HUES48 (cell line): ENCODE measurements at regions not wholly inside any gene's neighbourhood (a gene's known extent, or its start where the extent isn't known, plus 50 kb on each side); places are given as distances from the start of the nearest gene placed in this dataset.

Experiments used
- H3K27ac ChIP-seq: one replicate; pipeline ENCODE4 v1.7.0; 2013; ENCODE audit warnings: low read depth, low read length, inconsistent platforms
- H3K27me3 ChIP-seq: 2 replicates; pipeline ENCODE4 v1.6.1; 2013; ENCODE audit warnings: mild to moderate bottlenecking, low read length; ENCODE audit not compliant: control insufficient read depth, insufficient read depth
- H3K36me3 ChIP-seq: 2 replicates; pipeline ENCODE4 v1.6.1; 2013; ENCODE audit warnings: low read length; ENCODE audit not compliant: control insufficient read depth, insufficient read depth
- H3K4me1 ChIP-seq: 2 replicates; pipeline ENCODE4 v1.6.1; 2013; ENCODE audit warnings: mild to moderate bottlenecking, low read length; ENCODE audit not compliant: control insufficient read depth, insufficient read depth
- H3K4me3 ChIP-seq: 2 replicates; pipeline ENCODE4 v1.5.1; 2013; ENCODE audit warnings: mild to moderate bottlenecking, low read depth, low read length
- H3K9ac ChIP-seq: 2 replicates; pipeline ENCODE4 v1.6.1; 2013; ENCODE audit warnings: mild to moderate bottlenecking, low read depth, low read length, moderate library complexity
- H3K9me3 ChIP-seq: 2 replicates; pipeline ENCODE4 v1.6.1; 2013; ENCODE audit warnings: low read length; ENCODE audit not compliant: control insufficient read depth, insufficient read depth

DNA sequence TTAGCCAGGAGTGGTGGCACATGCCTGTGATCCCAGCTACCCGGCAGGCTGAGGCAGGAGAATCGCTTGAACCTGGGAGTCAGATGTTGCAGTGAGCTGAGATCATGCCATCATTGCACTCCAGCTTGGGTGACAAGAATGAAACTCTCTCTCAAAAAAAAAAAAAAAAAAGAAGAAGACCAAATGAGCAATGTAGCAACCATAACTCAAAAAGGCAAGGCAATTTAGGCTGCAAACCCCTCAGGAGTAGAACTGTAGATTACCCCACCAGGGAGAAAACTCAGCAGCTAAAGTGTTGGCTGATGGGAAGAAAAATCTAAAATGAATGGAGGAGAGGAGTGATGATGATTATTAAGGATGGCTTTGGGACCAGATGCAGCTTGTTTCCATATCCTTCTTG is 256.7 kb upstream of the UBASH3B start:
- no peaks in the 10 kb centered on the region for H3K36me3 ChIP-seq
- no peaks in the 10 kb centered on the region for H3K4me1 ChIP-seq
- H3K9ac ChIP-seq = no peak overlapping the region
- no peaks in the 10 kb centered on the region for H3K9me3 ChIP-seq
- H3K4me3 ChIP-seq = no peak overlapping the region
- no peak overlapping the region for H3K27ac ChIP-seq
- H3K27me3 ChIP-seq = no peaks in the 10 kb centered on the region

DNA sequence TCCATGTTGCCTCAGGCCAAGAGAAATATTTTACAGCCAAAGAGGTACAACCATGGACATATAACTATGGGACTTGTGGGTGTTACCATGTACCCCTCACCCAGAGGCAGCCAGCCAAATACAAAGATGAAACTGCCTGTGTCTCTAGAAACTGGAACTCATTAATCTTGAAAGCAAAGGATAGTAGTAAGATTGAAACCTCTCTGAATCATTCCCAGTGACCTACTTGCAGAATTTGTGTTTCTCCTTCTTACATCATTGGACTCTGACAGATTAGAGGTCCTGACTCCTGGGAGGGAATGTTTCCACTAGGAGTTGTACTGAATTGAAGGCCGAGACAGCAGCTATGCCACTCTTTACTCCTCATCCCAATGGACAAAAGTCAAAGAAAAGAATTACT is 257.4 kb upstream of the UBASH3B start:
- no peaks in the 10 kb centered on the region for H3K27me3 ChIP-seq
- H3K27ac ChIP-seq = no peak overlapping the region
- no peaks in the 10 kb centered on the region for H3K4me1 ChIP-seq
- no peak overlapping the region for H3K4me3 ChIP-seq
- no peak overlapping the region for H3K9ac ChIP-seq
- no peaks in the 10 kb centered on the region for H3K9me3 ChIP-seq
- no peaks in the 10 kb centered on the region for H3K36me3 ChIP-seq

GRCh38 chr11:122395282-122395681 is 260.2 kb upstream of the UBASH3B start:
- Histone ChIP-seq H3K27ac (no peak overlapping the region), H3K36me3 (no peaks in the 10 kb centered on the region), H3K4me3 (no peak overlapping the region), H3K27me3 (no peaks in the 10 kb centered on the region), H3K4me1 (no peaks in the 10 kb centered on the region), H3K9ac (no peak overlapping the region), H3K9me3 (no peaks in the 10 kb centered on the region)

GRCh38 chr11:122394313-122394712 is 261.2 kb upstream of the UBASH3B start:
- Histone ChIP-seq H3K4me1 (no peaks in the 10 kb centered on the region), H3K9me3 (no peaks in the 10 kb centered on the region; the same call in 1 of the 2 replicates), H3K9ac (no peak overlapping the region), H3K4me3 (no peak overlapping the region), H3K36me3 (no peaks in the 10 kb centered on the region), H3K27me3 (no peaks in the 10 kb centered on the region), H3K27ac (no peak overlapping the region)

DNA sequence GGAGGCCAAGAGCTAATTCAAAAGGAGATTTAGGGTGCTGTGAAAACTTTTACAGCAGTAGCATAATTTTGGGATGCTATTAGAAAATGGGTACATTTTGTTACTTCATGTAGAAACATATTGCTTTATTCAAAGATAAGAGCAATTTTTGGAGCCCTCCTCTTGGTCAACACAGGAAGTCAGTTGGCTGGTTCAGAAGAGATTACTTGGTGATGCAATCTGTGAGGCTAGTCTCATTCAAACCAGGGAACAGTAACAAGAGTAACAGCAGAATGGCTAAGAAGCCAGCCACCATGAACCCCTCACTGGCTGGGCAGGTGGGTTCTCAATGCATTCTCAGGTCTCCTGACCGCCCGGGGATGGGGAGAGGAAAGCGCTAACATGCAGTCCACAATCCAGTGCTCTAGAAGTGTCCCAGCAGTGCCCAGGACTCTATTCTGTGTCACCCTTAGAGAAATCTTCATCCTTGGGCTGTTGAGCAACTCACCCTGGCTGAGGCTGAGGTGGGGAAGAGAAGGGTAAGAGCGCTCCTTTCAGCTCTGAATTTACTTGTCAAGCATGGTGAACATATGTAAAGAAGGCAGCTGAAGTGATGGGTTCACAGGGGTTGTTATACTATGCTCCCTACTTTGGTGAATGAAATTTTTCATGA is 262.2 kb upstream of the UBASH3B start:
- Histone ChIP-seq H3K36me3 (no peaks in the 10 kb centered on the region), H3K4me3 (no peak overlapping the region), H3K27ac (no peak overlapping the region), H3K4me1 (no peaks in the 10 kb centered on the region), H3K9ac (no peak overlapping the region), H3K9me3 (no peaks in the 10 kb centered on the region; the same call in 1 of the 2 replicates), H3K27me3 (no peaks in the 10 kb centered on the region)

DNA sequence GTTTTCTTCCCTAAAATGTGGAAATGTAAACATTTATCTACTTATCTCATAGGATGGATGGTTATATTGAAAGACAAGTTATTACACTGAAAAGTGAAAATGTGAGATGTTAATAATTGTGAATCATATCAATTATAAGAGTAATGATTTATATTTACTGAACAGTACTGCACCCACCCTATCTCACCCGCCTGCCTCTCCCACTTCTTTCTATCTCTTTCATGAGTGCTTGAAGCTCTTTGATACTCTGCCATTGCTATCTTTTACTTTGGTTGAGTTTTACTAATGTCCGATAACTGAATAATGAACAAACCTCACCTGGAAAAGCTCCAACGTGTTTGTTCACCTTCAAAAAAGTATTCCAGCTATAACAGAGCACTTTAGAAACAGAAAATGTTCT is 263.0 kb upstream of the UBASH3B start:
- no peaks in the 10 kb centered on the region for H3K36me3 ChIP-seq
- H3K4me1 ChIP-seq = no peaks in the 10 kb centered on the region
- H3K27me3 ChIP-seq = no peaks in the 10 kb centered on the region
- H3K9ac ChIP-seq = no peak overlapping the region
- no peaks in the 10 kb centered on the region; the same call in 1 of the 2 replicates for H3K9me3 ChIP-seq
- H3K4me3 ChIP-seq = no peak overlapping the region
- H3K27ac ChIP-seq = no peak overlapping the region

DNA sequence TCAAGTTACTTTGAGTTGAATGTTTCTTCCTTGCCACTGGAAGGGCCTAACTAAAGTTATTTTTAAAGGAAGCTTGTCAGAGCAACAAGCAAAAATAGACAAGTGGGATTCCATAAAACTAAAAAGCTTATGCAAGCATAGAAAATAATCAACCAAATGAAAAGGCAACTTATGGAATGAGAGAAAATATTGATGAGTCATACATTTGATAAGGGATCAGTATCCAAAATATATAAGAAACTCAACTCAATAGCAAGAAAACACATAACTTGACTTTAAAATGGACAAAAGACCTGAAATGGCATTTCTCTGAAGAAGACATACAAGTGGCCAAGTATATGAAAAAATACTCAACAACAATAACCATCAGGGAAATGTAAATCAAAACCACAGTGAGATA is 264.5 kb upstream of the UBASH3B start:
- Histone ChIP-seq H3K27ac (no peak overlapping the region), H3K4me1 (no peaks in the 10 kb centered on the region)

DNA sequence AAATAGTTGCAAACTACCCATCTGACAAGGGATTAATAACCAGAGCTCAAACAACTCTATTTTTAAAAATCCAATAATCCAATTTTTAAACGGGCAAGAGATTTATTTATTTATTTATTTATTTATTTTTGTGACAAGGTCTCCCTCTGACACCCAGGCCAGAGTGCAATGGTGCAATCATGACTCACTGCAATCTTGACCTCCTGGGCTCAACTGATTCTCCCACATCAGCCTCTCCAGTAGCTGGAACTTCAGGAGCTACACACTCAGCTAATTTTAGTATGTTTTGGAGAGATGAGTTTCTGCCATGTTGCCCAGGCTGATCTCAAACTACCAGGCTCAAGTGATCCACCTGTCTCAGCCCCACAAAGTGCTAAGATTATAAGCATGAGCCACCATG is 267.2 kb upstream of the BLID start:
- Histone ChIP-seq H3K4me3 (no peak overlapping the region), H3K27ac (no peak overlapping the region), H3K9ac (no peak overlapping the region), H3K4me1 (no peaks in the 10 kb centered on the region), H3K27me3 (no peaks in the 10 kb centered on the region), H3K36me3 (no peaks in the 10 kb centered on the region), H3K9me3 (no peaks in the 10 kb centered on the region)

More for the DNA sequence above, 264.5 kb upstream of the UBASH3B start:
- Histone ChIP-seq H3K4me3 (no peak overlapping the region), H3K27me3 (no peaks in the 10 kb centered on the region), H3K9me3 (no peaks in the 10 kb centered on the region; the same call in 1 of the 2 replicates), H3K36me3 (no peaks in the 10 kb centered on the region), H3K9ac (no peak overlapping the region)

GRCh38 chr11:122375687-122376399 is 259.8 kb upstream of the BLID start:
- Histone ChIP-seq H3K27me3 (no peaks in the 10 kb centered on the region), H3K36me3 (no peaks in the 10 kb centered on the region), H3K9ac (no peak overlapping the region), H3K4me3 (no peak overlapping the region), H3K27ac (no peak overlapping the region), H3K9me3 (no peaks in the 10 kb centered on the region), H3K4me1 (peaks cover 5% of the 10 kb centered on the region)

DNA sequence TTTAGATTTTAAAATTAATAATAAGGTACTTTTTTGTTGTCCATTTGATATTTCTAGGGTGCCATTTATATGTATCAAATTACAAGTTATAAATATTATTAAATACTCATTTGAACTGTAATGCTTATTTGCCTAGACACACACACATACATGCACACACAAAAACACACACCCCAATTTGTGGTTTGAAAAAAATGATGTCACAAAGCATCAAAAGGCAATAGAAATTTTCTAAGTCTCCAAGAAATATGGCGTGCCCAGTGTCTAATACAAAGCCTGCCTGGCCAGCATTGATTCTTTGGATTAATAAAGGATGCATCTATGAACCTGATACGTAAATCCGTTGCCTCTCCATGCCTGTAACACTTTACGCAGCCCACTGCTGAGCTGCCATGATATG is 252.8 kb upstream of the BLID start:
- Histone ChIP-seq H3K27ac (no peak overlapping the region), H3K36me3 (no peaks in the 10 kb centered on the region), H3K4me1 (peaks cover 13% of the 10 kb centered on the region), H3K9ac (no peak overlapping the region), H3K27me3 (no peaks in the 10 kb centered on the region), H3K9me3 (no peaks in the 10 kb centered on the region), H3K4me3 (no peak overlapping the region)

- Histone ChIP-seq H3K4me3 (no peak overlapping the region), H3K27ac (no peak overlapping the region), H3K27me3 (no peaks in the 10 kb centered on the region), H3K36me3 (no peaks in the 10 kb centered on the region), H3K9ac (no peak overlapping the region), H3K4me1 (peaks cover 10% of the 10 kb centered on the region; the same call in 1 of the 2 replicates), H3K9me3 (no peaks in the 10 kb centered on the region)
Observed at GRCh38 chr11:122367809-122368231, 251.8 kb upstream of the BLID start.
